Duodenal mucosa (tissue), 2 donors: ENCODE measurements at regions not wholly inside any gene's neighbourhood (a gene's known extent, or its start where the extent isn't known, plus 50 kb on each side); places are given as distances from the start of the nearest gene placed in this dataset.

ENCODE experiments used
- H3K27ac ChIP-seq: one replicate; pipeline ENCODE4 v1.7.0; 2013; ENCODE audit warnings: low read depth, low read length
- H3K27me3 ChIP-seq, 2 donors: one replicate each; pipeline ENCODE4 v1.7.0; 2013; ENCODE audit warnings: low read length in 2 of 2, control low read depth in 1 of 2; ENCODE audit not compliant: insufficient read depth in 2 of 2, control insufficient read depth in 1 of 2
- H3K36me3 ChIP-seq, 2 donors: one replicate each; pipeline ENCODE4 v1.7.0; 2013; ENCODE audit warnings: low read length in 2 of 2, control low read depth in 1 of 2; ENCODE audit not compliant: insufficient read depth in 2 of 2, control insufficient read depth in 1 of 2
- H3K4me1 ChIP-seq, 2 donors: one replicate each; pipeline ENCODE4 v1.7.0; 2013; ENCODE audit warnings: low read length in 2 of 2, control low read depth in 1 of 2; ENCODE audit not compliant: insufficient read depth in 2 of 2, control insufficient read depth in 1 of 2
- H3K4me3 ChIP-seq, 2 donors: one replicate each; pipeline ENCODE4 v1.7.0; 2013; ENCODE audit warnings: low read length in 2 of 2, low read depth in 1 of 2
- H3K9ac ChIP-seq, 2 donors: one replicate each; pipeline ENCODE4 v1.7.0; 2013; ENCODE audit warnings: low read length in 2 of 2, low read depth in 1 of 2
- H3K9me3 ChIP-seq, 2 donors: one replicate each; pipeline ENCODE4 v1.7.0; 2013; ENCODE audit warnings: low read length in 2 of 2, control low read depth in 1 of 2; ENCODE audit not compliant: control insufficient read depth in 1 of 2

DNA sequence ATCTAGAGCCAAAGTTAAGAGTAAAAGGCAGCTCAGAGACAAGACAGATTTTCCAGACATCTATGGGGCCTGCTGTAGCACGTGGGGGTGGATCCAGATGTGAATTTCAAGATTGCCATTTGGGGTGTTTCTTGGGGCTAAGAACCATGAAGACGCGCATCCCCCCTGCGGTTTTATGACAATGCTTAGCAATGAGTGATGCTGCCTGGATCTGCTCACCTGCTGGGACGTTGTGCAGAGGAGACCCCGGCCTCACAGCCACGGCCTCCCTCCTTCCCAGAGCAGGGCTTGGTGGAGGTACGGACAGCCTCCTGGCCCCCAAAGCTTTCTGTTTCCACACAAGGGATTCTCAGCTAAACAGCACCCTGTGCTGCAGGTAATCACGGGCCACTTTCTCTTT, 151.5 kb upstream of the DYNLRB2 start:
- Histone ChIP-seq H3K4me1 (no peaks in the 10 kb centered on the region), H3K9ac (no peak overlapping the region), H3K9me3 (no peaks in the 10 kb centered on the region), H3K27me3 (no peaks in the 10 kb centered on the region), H3K36me3 (no peaks in the 10 kb centered on the region), H3K27ac (no peak overlapping the region), H3K4me3 (no peak overlapping the region)

DNA sequence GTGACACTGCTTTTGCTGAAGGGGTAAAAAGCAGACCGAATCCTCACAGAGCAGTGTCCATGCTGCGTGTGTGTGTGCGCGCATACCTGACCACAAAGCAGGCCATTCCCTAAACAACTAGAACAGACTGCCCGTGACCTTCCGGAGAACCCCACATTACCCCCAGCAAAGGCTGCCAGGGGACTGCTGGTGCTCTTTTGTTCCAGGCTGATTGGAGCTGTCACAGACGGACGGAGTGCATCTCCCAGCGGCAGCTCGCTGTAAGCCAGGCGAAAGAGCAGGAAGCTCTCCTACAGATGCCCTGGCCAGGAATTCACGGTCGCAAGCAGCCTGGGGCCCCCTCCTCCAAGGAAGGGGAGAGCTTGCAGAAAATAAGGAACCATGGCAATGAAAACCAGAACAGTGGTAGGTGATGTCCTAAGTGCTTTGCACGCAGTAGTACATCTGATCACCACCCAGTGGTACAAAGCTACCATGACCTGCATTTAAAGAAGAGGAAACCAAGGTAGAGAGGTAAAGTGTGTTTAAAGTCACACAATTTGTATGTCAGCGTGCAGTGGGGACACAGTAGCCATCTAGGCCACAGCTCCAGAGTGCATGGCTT, 153.4 kb upstream of the DYNLRB2 start:
- Histone ChIP-seq H3K4me1 (no peaks in the 10 kb centered on the region), H3K36me3 (no peaks in the 10 kb centered on the region), H3K27me3 (no peaks in the 10 kb centered on the region), H3K27ac (no peak overlapping the region), H3K4me3 (no peak overlapping the region), H3K9me3 (no peaks in the 10 kb centered on the region), H3K9ac (no peak overlapping the region)

GRCh38 chr16:80384862-80385261, 155.9 kb upstream of the DYNLRB2 start:
- H3K4me1 ChIP-seq = no peaks in the 10 kb centered on the region
- H3K27me3 ChIP-seq = no peaks in the 10 kb centered on the region
- no peak overlapping the region for H3K4me3 ChIP-seq
- H3K9me3 ChIP-seq = no peaks in the 10 kb centered on the region
- H3K27ac ChIP-seq = no peak overlapping the region
- H3K9ac ChIP-seq = no peak overlapping the region
- H3K36me3 ChIP-seq = no peaks in the 10 kb centered on the region

DNA sequence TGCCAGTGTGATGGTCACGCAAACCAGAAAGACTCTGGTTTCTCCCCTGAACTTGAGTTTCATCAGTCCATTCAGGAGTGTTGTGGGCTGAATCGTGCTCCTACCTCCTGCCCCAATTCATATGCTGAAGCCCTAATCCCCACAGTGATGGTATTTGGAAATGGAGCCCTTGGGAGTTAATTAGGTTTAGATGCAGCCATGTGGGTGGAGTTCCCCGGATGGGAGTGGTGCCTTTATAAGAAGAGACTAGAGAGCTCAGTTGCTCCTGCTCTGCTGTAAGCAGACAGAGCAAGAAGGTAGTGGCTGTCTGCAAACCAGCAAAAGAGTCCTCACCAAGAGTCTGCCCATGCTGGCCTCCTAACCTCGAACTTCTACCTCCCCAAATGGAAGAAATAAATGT, 160.3 kb upstream of the DYNLRB2 start:
- H3K36me3 ChIP-seq = no peaks in the 10 kb centered on the region
- H3K9ac ChIP-seq = no peak overlapping the region
- H3K4me1 ChIP-seq = no peaks in the 10 kb centered on the region
- no peak overlapping the region for H3K4me3 ChIP-seq
- H3K27ac ChIP-seq = no peak overlapping the region
- no peaks in the 10 kb centered on the region for H3K27me3 ChIP-seq
- H3K9me3 ChIP-seq = no peaks in the 10 kb centered on the region

- Histone ChIP-seq H3K9ac (no peak overlapping the region), H3K27ac (no peak overlapping the region), H3K36me3 (no peaks in the 10 kb centered on the region), H3K4me1 (no peaks in the 10 kb centered on the region), H3K27me3 (no peaks in the 10 kb centered on the region), H3K9me3 (no peaks in the 10 kb centered on the region), H3K4me3 (no peak overlapping the region)
Observed at GRCh38 chr16:80377096-80377956, 163.5 kb upstream of the DYNLRB2 start.

DNA sequence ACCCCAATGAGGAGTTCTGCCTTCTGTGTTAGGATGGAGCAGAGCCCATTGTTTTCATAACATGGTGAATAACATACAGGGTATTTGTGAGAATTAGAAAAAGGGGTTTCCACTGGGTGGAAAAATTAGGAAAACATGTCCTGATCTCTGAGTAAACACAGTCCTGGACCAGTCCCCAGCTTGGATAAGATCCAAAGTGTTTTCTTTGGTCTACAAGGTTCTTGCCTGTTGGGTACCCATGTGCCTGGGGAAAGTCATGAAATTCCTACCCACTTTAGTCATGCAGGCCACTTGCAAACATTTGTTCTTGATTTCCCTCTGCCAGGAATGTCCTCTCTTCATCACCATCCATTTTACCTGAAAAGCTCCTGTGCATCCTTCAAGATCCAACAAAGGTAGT, 164.8 kb upstream of the DYNLRB2 start:
- no peak overlapping the region for H3K4me3 ChIP-seq
- no peaks in the 10 kb centered on the region for H3K9me3 ChIP-seq
- no peak overlapping the region for H3K27ac ChIP-seq

DNA sequence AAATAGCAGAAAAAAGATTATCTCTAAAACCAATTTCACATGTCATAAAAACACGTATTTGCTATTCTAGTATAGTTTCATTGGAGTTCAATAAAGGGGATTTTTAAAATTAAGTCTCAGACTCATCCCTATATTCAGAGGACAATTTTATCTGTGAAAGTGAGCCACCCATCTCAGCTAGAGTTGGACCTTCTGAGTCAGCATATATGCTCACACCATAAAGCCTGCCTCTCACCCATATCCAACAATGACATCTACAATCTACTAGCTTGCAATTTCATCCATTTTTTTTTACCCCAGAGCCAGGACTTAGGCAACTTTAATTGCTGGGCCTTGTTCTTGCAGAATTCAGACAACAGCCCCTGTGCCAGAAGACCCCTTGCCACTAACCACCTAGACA, 165.3 kb upstream of the DYNLRB2 start:
- Histone ChIP-seq H3K4me3 (no peak overlapping the region), H3K27me3 (no peaks in the 10 kb centered on the region), H3K27ac (no peak overlapping the region), H3K4me1 (no peaks in the 10 kb centered on the region), H3K9ac (no peak overlapping the region), H3K9me3 (no peaks in the 10 kb centered on the region), H3K36me3 (no peaks in the 10 kb centered on the region)

More for the DNA sequence above, 164.8 kb upstream of the DYNLRB2 start:
- Histone ChIP-seq H3K27me3 (no peaks in the 10 kb centered on the region), H3K9ac (no peak overlapping the region), H3K36me3 (no peaks in the 10 kb centered on the region), H3K4me1 (no peaks in the 10 kb centered on the region)

DNA sequence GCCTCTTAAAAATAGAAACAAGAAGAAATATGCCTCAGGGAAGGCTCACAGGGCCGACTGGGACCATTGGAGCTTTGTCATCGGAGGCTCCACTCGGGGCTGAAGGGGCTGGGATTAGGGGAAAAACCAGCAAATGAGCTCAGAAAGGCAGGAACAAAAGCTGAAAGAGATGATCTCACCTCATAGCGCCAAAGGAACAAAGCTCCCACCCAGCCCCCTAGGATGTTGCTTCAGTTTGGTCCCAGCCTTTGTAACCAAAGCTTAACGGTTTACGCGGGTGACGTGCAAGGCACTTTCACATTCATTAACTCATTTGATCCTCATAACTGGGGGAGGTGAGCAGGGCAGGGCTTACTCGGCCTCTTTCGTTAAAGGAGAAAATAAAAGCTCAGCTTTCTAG, 168.5 kb upstream of the DYNLRB2 start:
- Histone ChIP-seq H3K36me3 (no peaks in the 10 kb centered on the region), H3K9ac (no peak overlapping the region), H3K27me3 (no peaks in the 10 kb centered on the region), H3K27ac (no peak overlapping the region), H3K9me3 (no peaks in the 10 kb centered on the region), H3K4me3 (no peak overlapping the region), H3K4me1 (no peaks in the 10 kb centered on the region)

DNA sequence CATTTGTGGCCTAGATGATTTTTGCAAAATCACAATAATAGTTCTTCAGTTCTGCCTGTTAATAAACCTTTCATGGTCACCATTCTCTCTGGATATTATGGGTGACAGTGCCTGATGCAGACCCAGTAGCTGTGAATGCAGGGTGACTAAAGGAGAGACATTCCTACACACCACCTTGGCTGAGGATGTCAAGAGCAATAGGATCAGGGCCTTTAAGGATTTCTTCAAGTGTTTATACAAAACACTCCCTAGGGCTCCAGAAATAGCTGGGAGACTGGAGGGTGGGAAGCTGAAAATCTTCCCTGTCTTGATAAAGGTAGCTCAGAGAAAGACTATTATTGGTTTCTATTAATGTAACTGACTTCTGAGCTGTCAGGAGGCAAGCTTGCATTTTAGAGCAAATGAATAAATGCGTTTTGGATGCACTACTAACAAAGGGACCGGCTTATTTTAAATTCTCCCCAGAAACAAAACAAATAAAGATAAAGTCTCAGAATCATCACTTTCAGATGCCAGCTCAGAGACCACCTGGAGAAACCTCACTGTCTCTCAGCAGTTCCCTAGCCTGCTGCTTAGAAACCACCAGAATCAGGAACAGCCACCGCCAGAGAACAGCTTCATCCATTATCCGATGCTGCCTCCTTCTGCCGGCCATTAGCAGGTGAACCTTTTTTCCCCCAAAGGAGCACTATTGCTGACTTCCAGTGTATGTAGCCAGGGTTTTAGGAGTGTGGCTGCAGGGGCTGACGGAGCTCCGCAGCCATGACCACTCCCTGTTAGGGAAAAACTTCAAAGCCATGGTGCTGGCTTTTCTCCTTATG, 171.4 kb upstream of the DYNLRB2 start:
- Histone ChIP-seq H3K27me3 (no peaks in the 10 kb centered on the region), H3K9ac (no peak overlapping the region), H3K9me3 (no peaks in the 10 kb centered on the region), H3K4me3 (no peak overlapping the region), H3K27ac (no peak overlapping the region), H3K36me3 (no peaks in the 10 kb centered on the region), H3K4me1 (no peaks in the 10 kb centered on the region)

DNA sequence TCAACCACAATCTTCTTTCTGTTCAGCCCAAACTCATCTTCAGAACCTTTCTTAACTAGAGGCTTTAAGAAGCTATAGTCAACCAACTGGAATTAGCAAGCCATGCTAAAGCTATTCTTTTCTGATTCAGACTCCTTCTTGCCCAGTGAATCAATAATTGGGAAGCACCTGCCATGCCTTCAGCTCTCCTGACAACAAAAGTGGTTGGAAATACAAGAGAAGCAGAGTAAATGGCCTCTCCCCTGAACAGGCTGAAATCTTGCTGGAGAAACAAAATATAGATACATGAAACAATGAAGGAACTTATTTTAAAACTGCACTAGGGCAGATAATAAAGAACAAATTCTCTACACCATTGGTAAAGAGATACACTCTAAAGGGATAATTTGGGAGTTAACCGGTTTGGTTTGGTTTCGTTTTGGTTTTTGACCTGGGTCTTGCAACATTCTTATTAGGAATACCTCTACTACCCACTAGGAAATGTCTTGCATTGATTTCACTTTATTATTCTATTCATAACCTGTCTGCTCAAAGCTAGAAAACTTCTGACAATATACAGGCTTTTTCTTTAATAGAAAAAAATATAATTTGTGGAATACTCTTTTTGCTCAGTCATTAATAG, 173.6 kb upstream of the DYNLRB2 start:
- no peak overlapping the region for H3K27ac ChIP-seq
- no peak overlapping the region for H3K4me3 ChIP-seq
- no peaks in the 10 kb centered on the region for H3K36me3 ChIP-seq

More for the DNA sequence above, 173.6 kb upstream of the DYNLRB2 start:
- H3K9me3 ChIP-seq = no peaks in the 10 kb centered on the region
- H3K27me3 ChIP-seq = no peaks in the 10 kb centered on the region
- no peak overlapping the region for H3K9ac ChIP-seq
- H3K4me1 ChIP-seq = no peaks in the 10 kb centered on the region
